HepG2 (cell line): ENCODE measurements at regions not wholly inside any gene's neighbourhood (a gene's known extent, or its start where the extent isn't known, plus 50 kb on each side); places are given as distances from the start of the nearest gene placed in this dataset.

ENCODE experiments used
- ATAC-seq: fragments of 200-7000 bp; cut with Tn5 transposase; 3 replicates; pipeline ENCODE4 v1.9.1; 2020; ENCODE audit warnings: mild to moderate bottlenecking, moderate library complexity
- BruUV-seq: library from RNA; stranded (reverse); fragments of 400-500 nt; replicated peaks from 2 replicates; lab custom pipeline; 2021; lab: Mats Ljungman, UMichigan
- CTCF ChIA-PET: fragments of 300-600 bp; formaldehyde crosslinking; extraction: SDS; loops from one replicate; lab custom pipeline; 2021; ENCODE audit warnings: low total read pairs, inconsistent platforms, low intra/inter-chr PET ratio; lab: Yijun Ruan, JAX
- POLR2A ChIA-PET: fragments of 350-600 bp; sonication (Branson Sonifier 250); formaldehyde crosslinking; loops from one replicate; lab custom pipeline; 2020; ENCODE audit warnings: antibody characterized with exemption, inconsistent platforms; lab: Yijun Ruan, JAX
- DNase-seq: peaks from one replicate; pipeline ENCODE4 v3.0.0-alpha.2; 2015; ENCODE audit warnings: low spot score
- FAIRE-seq: peaks from 3 replicates; lab custom pipeline; 2011; peaks lifted over from hg19 to GRCh38; lab: Jason Lieb, UNC
- H2AFZ ChIP-seq: one replicate; pipeline ENCODE4 v1.6.1; 2011; ENCODE audit warnings: low read length, inconsistent platforms
- H3K27ac ChIP-seq: fragments of 300-600 bp; 3 replicates; pipeline ENCODE4 v1.8.0; 2011; ENCODE audit warnings: mixed run types, mild to moderate bottlenecking, mixed read lengths, low read length, inconsistent platforms; ENCODE audit not compliant: insufficient read depth; ENCODE audit errors: extremely low read length
- H3K27me3 ChIP-seq, 2 experiments: fragments of 200-600 bp in 1 of 2; 2 replicates in 1 of 2; 3 replicates in 1 of 2; pipeline versions ENCODE4 v1.6.0 to v1.8.0; 2011; ENCODE audit warnings: low read length in 2 of 2, mild to moderate bottlenecking in 2 of 2, moderate library complexity in 2 of 2, inconsistent platforms in 1 of 2; ENCODE audit not compliant: insufficient read depth in 2 of 2, control insufficient read depth in 1 of 2
- H3K36me3 ChIP-seq, 2 experiments: fragments of 200-600 bp in 1 of 2; replicated peaks in 1 of 2; 2 replicates in 1 of 2; 3 replicates in 1 of 2; pipeline versions ENCODE4 v1.5.1 to v1.8.0; 2011; ENCODE audit warnings: low read length in 2 of 2, inconsistent platforms in 1 of 2; ENCODE audit not compliant: insufficient read depth in 2 of 2, control insufficient read depth in 1 of 2
- H3K4me1 ChIP-seq: 2 replicates; pipeline ENCODE4 v1.5.1; 2012; ENCODE audit warnings: low read length, inconsistent platforms; ENCODE audit not compliant: insufficient read depth
- H3K4me2 ChIP-seq: 2 replicates; pipeline ENCODE4 v1.6.0; 2011; ENCODE audit warnings: low read depth, low read length, inconsistent platforms
- H3K4me3 ChIP-seq, 3 experiments: fragments of 200-600 bp in 1 of 3; sonication (generic), shearing (Covaris generic) in 1 of 3; replicated peaks in 1 of 3; 2 replicates each; pipeline ENCODE4 v1.5.1; 2011 to 2016; ENCODE audit warnings: low read length in 3 of 3, inconsistent platforms in 2 of 3, low read depth in 2 of 3, mild to moderate bottlenecking in 2 of 3, control low read depth in 1 of 3, mixed read lengths in 1 of 3; ENCODE audit not compliant: insufficient read depth in 1 of 3
- H3K79me2 ChIP-seq: one replicate; pipeline ENCODE4 v1.6.1; 2011; ENCODE audit warnings: low read length, inconsistent platforms; ENCODE audit not compliant: insufficient read depth
- H3K9ac ChIP-seq: 2 replicates; pipeline ENCODE4 v1.6.0; 2011; ENCODE audit warnings: mild to moderate bottlenecking, low read depth, low read length, inconsistent platforms; ENCODE audit not compliant: insufficient read depth
- H3K9me3 ChIP-seq: 2 replicates; pipeline ENCODE4 v1.5.1; 2012; ENCODE audit warnings: mild to moderate bottlenecking, low read length
- H4K20me1 ChIP-seq: 2 replicates; pipeline ENCODE4 v1.6.0; 2011; ENCODE audit warnings: inconsistent platforms, mild to moderate bottlenecking, low read length, moderate library complexity; ENCODE audit not compliant: insufficient read depth
- ARID3A ChIP-seq: IDR thresholded peaks from 2 replicates; pipeline ENCODE4 v1.6.1; 2012; ENCODE audit warnings: low read depth, low read length, improper control_type of control experiment
- CHCHD3 ChIP-seq: sonication (generic); formaldehyde crosslinking; IDR thresholded peaks from 2 replicates; pipeline ENCODE4 v1.8.0; 2022; ENCODE audit warnings: mild to moderate bottlenecking, missing genetic modification reagents, moderate library complexity
- NCOA1 ChIP-seq: sonication (generic); formaldehyde crosslinking; IDR thresholded peaks from 2 replicates; pipeline ENCODE4 v1.9.0; 2021; ENCODE audit warnings: missing genetic modification reagents
- SSRP1 ChIP-seq: IDR thresholded peaks from 2 replicates; pipeline ENCODE4 v1.6.1; 2016; ENCODE audit warnings: control low read depth
- ZNF230 ChIP-seq: sonication (generic); formaldehyde crosslinking; IDR thresholded peaks from 2 replicates; pipeline ENCODE4 v1.4.0; 2020; ENCODE audit warnings: mild to moderate bottlenecking, missing genetic modification reagents
- ZNF883 ChIP-seq: sonication (generic); formaldehyde crosslinking; IDR thresholded peaks from 2 replicates; pipeline ENCODE4 v1.5.1; 2020; ENCODE audit warnings: mild to moderate bottlenecking, missing genetic modification reagents; ENCODE audit errors: not compliant biosample characterization
- WGBS: methylation state at CpG from one replicate; pipeline ENCODE4 v1.1.6; 2017; ENCODE audit warnings: low lambda C conversion rate; 5-methylcytosine and 5-hydroxymethylcytosine counted together
- in situ Hi-C: cut with HindIII; loops from 2 replicates; pipeline ENCODE4 v1.10.0; 2017; ENCODE audit warnings: low pct_unique_long_range_greater_than_20kb; ENCODE audit not compliant: extremely low pct_ligation_motif_present
- intact Hi-C: fragments of 100-400 bp; cut with micrococcal nuclease; formaldehyde crosslinking; loops from one replicate; pipeline ENCODE4 v1.10.0; 2022; ENCODE audit not compliant: unreplicated experiment
- small RNA-seq, 3 experiments: library from RNA; depleted of rRNA; stranded (forward); fragments of <200 nt; gene quantifications; one replicate each; pipeline ENCODE3, GENCODE V24; 2012; ENCODE audit warnings: low read depth in 2 of 3, low replicate concordance in 1 of 3; ENCODE audit not compliant: insufficient read length in 3 of 3, insufficient read depth in 2 of 3

GRCh38 chr9:129231022-129231739 lies 53.1 kb upstream of the IER5L start (continued):
- TF ChIP-seq NCOA1 (CRISPR knock-in tag) (no peak), ARID3A (no peak)

- no peaks in the 10 kb centered on the region for H3K36me3 ChIP-seq
- POLR2A ChIA-PET, result no interaction called here
- no peaks in the 10 kb centered on the region for H4K20me1 ChIP-seq
- DNase-seq (no peak), FAIRE-seq (no peak), ATAC-seq (no peak)
- H3K9me3 ChIP-seq, result no peaks in the 10 kb centered on the region
- peaks cover 16% of the 10 kb centered on the region for H3K4me1 ChIP-seq
- H3K27ac ChIP-seq, result no peak overlapping the region
- intact Hi-C loops, result no loop called here
- no peak overlapping the region for H3K4me2 ChIP-seq
- no peak overlapping the region for H3K9ac ChIP-seq
- TF ChIP-seq ZNF883 (CRISPR knock-in tag) (no peak), ZNF230 (CRISPR knock-in tag) (no peak), SSRP1 (CRISPR knock-in tag) (no peak), CHCHD3 (CRISPR knock-in tag) (no peak)
- CTCF ChIA-PET, result no interaction called here
- no peak overlapping the region for H3K4me3 ChIP-seq
- no peak overlapping the region for H2AFZ ChIP-seq
- 77% methylated on average over 2 of the region's 2 CpGs for WGBS
- in situ Hi-C loops, result no loop called here
- H3K79me2 ChIP-seq, result no peaks in the 10 kb centered on the region
- 0 out of 5 replicates have a peak, but pooled peaks cover 0 to 4% of the 10 kb centered on the region in 2 experiments for H3K27me3 ChIP-seq
- no TSS peak for BruUV-seq
Measured at GRCh38 chr9:129230302-129230701, 52.2 kb upstream of the IER5L start.

Small RNA genes in the stretch of these regions (small RNA-seq; reads per million reads assigned to genes)
- 0 reads per million in 3 experiments for gene AL353803.5
- 0 reads per million in 3 experiments for gene RN7SL159P
